ENCODE measurements at regions not wholly inside any gene's neighbourhood (a gene's known extent, or its start where the extent isn't known, plus 50 kb on each side); places are given as distances from the start of the nearest gene placed in this dataset.

GRCh38 chr5:2000591-2000990, 117.9 kb upstream of the IRX4 start:
- no peak for TF ChIP-seq CTCF (IDR thresholded peaks at IDR 0.05; ENCODE audit: extremely low read depth, missing control alignments)
- DNase-seq (ENCODE audit: low spot score) = no peak

- no peak for DNase-seq (ENCODE audit: low spot score)
- TF ChIP-seq CTCF (IDR thresholded peaks at IDR 0.05; ENCODE audit: extremely low read depth, missing control alignments) = no peak
Observed at GRCh38 chr5:1999794-2000193, 117.1 kb upstream of the IRX4 start.

- DNase-seq (ENCODE audit: low spot score) = no peak
- TF ChIP-seq CTCF (IDR thresholded peaks at IDR 0.05; ENCODE audit: extremely low read depth, missing control alignments) = no peak
Observed at GRCh38 chr5:1998716-1999317, 116.1 kb upstream of the IRX4 start.

- DNase-seq (ENCODE audit: low spot score) = no peak
- no peak for TF ChIP-seq CTCF (IDR thresholded peaks at IDR 0.05; ENCODE audit: extremely low read depth, missing control alignments)
Observed at GRCh38 chr5:1998348-1998669, 115.6 kb upstream of the IRX4 start.

GRCh38 chr5:1997640-1998347, 115.1 kb upstream of the IRX4 start:
- no peak for DNase-seq (ENCODE audit: low spot score)
- TF ChIP-seq CTCF (IDR thresholded peaks at IDR 0.05; ENCODE audit: extremely low read depth, missing control alignments) = no peak

GRCh38 chr5:1995491-1995890, 112.8 kb upstream of the IRX4 start:
- no peak for TF ChIP-seq CTCF (IDR thresholded peaks at IDR 0.05; ENCODE audit: extremely low read depth, missing control alignments)
- DNase-seq (ENCODE audit: low spot score) = no peak

GRCh38 chr5:1987471-1987870, 104.7 kb upstream of the IRX4 start:
- no peak for TF ChIP-seq CTCF (IDR thresholded peaks at IDR 0.05; ENCODE audit: extremely low read depth, missing control alignments)
- no peak for DNase-seq (ENCODE audit: low spot score)

Data from GM20000 (cell line).